SK-N-SH (cell line): ENCODE measurements at regions not wholly inside any gene's neighbourhood (a gene's known extent, or its start where the extent isn't known, plus 50 kb on each side); places are given as distances from the start of the nearest gene placed in this dataset.

Source experiments
- CTCF ChIA-PET: fragments of 300-600, 350-600 bp; formaldehyde crosslinking; extraction: SDS; loops from one replicate; lab custom pipeline; 2021; lab: Yijun Ruan, JAX
- POLR2A ChIA-PET: fragments of 350-600 bp; sonication (Branson Sonifier 250); formaldehyde crosslinking; extraction: SDS; loops from one replicate; lab custom pipeline; 2020; ENCODE audit warnings: antibody characterized with exemption, inconsistent platforms; lab: Yijun Ruan, JAX
- DNase-seq: peaks from one replicate; pipeline ENCODE4 v3.0.0; 2012
- H2AFZ ChIP-seq: fragments of 200-600 bp; sonication (generic); 2 replicates; pipeline ENCODE4 v1.8.1; 2016; ENCODE audit warnings: antibody characterized with exemption, mild to moderate bottlenecking, low read depth
- H3F3A ChIP-seq: fragments of 200-600 bp; sonication (generic); replicated peaks from 2 replicates; pipeline ENCODE3; 2016; ENCODE audit warnings: antibody characterized with exemption, mild to moderate bottlenecking; ENCODE audit not compliant: insufficient read depth
- H3K27ac ChIP-seq, 2 experiments: fragments of 200-500 bp in 1 of 2; fragments of 200-600 bp in 1 of 2; sonication (Bioruptor generic) in 1 of 2; sonication (generic), shearing (Covaris generic) in 1 of 2; 2 replicates each; pipeline versions ENCODE4 v1.5.1 to v1.6.1; 2014 to 2016; ENCODE audit warnings: low read depth in 2 of 2, inconsistent platforms in 1 of 2, low read length in 1 of 2, mild to moderate bottlenecking in 1 of 2, mixed read lengths in 1 of 2
- H3K27me3 ChIP-seq: fragments of 200-600 bp; sonication (generic), shearing (Covaris generic); 2 replicates; pipeline ENCODE4 v1.6.1; 2016; ENCODE audit warnings: mixed run types; ENCODE audit not compliant: insufficient read depth
- H3K36me3 ChIP-seq, 2 experiments: fragments of 200-500 bp in 1 of 2; fragments of 200-600 bp in 1 of 2; sonication (Bioruptor generic) in 1 of 2; sonication (generic) in 1 of 2; replicated peaks in 1 of 2; 2 replicates each; pipeline versions ENCODE3 to v1.5.1; 2014 to 2016; ENCODE audit warnings: low read length in 1 of 2, mild to moderate bottlenecking in 1 of 2; ENCODE audit not compliant: insufficient read depth in 2 of 2, control insufficient read depth in 1 of 2
- H3K4me1 ChIP-seq, 2 experiments: fragments of 200-500 bp in 1 of 2; fragments of 200-600 bp in 1 of 2; sonication (Bioruptor generic) in 1 of 2; sonication (generic), shearing (Covaris generic) in 1 of 2; 2 replicates each; pipeline versions ENCODE4 v1.5.1 to v1.6.1; 2014 to 2016; ENCODE audit warnings: low read depth in 1 of 2, low read length in 1 of 2, mixed run types in 1 of 2; ENCODE audit not compliant: insufficient read depth in 2 of 2, control insufficient read depth in 1 of 2
- H3K4me2 ChIP-seq: fragments of 200-600 bp; sonication (generic), shearing (Covaris generic); 2 replicates; pipeline ENCODE4 v1.6.1; 2017; ENCODE audit warnings: mixed run types
- H3K4me3 ChIP-seq, 2 experiments: fragments of 200-500 bp in 1 of 2; fragments of 200-600 bp in 1 of 2; sonication (Bioruptor generic) in 1 of 2; sonication (generic), shearing (Covaris generic) in 1 of 2; 2 replicates each; pipeline versions ENCODE4 v1.5.1 to v1.8.1; 2014 to 2016; ENCODE audit warnings: low read depth in 2 of 2, inconsistent platforms in 1 of 2, low read length in 1 of 2, mild to moderate bottlenecking in 1 of 2, mixed read lengths in 1 of 2, moderate library complexity in 1 of 2
- H3K79me2 ChIP-seq: fragments of 200-600 bp; sonication (generic); 2 replicates; pipeline ENCODE4 v1.8.1; 2017; ENCODE audit warnings: mild to moderate bottlenecking; ENCODE audit not compliant: insufficient read depth
- H3K9ac ChIP-seq: fragments of 200-600 bp; sonication (generic); 2 replicates; pipeline ENCODE4 v1.6.1; 2017; ENCODE audit warnings: mixed run types
- H3K9me2 ChIP-seq: fragments of 200-600 bp; sonication (generic); 2 replicates; pipeline ENCODE4 v1.6.1; 2017; ENCODE audit warnings: mixed run types
- H3K9me3 ChIP-seq: fragments of 200-600 bp; sonication (generic); 2 replicates; pipeline ENCODE4 v1.6.1; 2017; ENCODE audit warnings: mixed run types, mild to moderate bottlenecking, moderate library complexity
- H4K20me1 ChIP-seq: fragments of 200-600 bp; sonication (generic); 2 replicates; pipeline ENCODE4 v1.6.1; 2017; ENCODE audit warnings: mild to moderate bottlenecking, mixed run types; ENCODE audit not compliant: insufficient read depth
- CTCF ChIP-seq: fragments of 200-600 bp; sonication (generic); IDR thresholded peaks from 2 replicates; pipeline ENCODE4 v1.6.1; 2017; ENCODE audit warnings: antibody characterized with exemption, mild to moderate bottlenecking, moderate library complexity
- ELF1 ChIP-seq: IDR thresholded peaks from 2 replicates; pipeline ENCODE4 v1.4.0; 2012
- FOSL2 ChIP-seq: IDR thresholded peaks from 2 replicates; pipeline ENCODE4 v1.4.0; 2012; ENCODE audit warnings: low read depth, mild to moderate bottlenecking, moderate library complexity, borderline replicate concordance
- FOXM1 ChIP-seq: IDR thresholded peaks from 2 replicates; pipeline ENCODE4 v1.4.0; 2012; ENCODE audit warnings: low read depth, mild to moderate bottlenecking
- GATA2 ChIP-seq: sonication (generic); formaldehyde crosslinking; IDR thresholded peaks from 2 replicates; pipeline ENCODE4 v1.5.0; 2020; ENCODE audit warnings: mild to moderate bottlenecking, missing genetic modification reagents
- JUND ChIP-seq: IDR thresholded peaks from 2 replicates; pipeline ENCODE4 v1.4.0; 2012
- MXI1 ChIP-seq: IDR thresholded peaks from 2 replicates; pipeline ENCODE4 v1.6.1; 2012; ENCODE audit warnings: mild to moderate bottlenecking, low read depth, low read length, improper control_type of control experiment
- NFIC ChIP-seq: IDR thresholded peaks from 2 replicates; pipeline ENCODE4 v1.4.0; 2012; ENCODE audit warnings: borderline replicate concordance
- RAD21 ChIP-seq: IDR thresholded peaks from 2 replicates; pipeline ENCODE4 v1.6.1; 2012; ENCODE audit warnings: mild to moderate bottlenecking, low read length
- RCOR1 ChIP-seq: fragments of 150-350 bp; IDR thresholded peaks from 2 replicates; pipeline ENCODE4 v1.6.1; 2017; ENCODE audit warnings: antibody characterized with exemption, low read length
- RFX5 ChIP-seq: IDR thresholded peaks from 2 replicates; pipeline ENCODE4 v1.6.1; 2012; ENCODE audit warnings: mild to moderate bottlenecking, improper control_type of control experiment, low read length
- TEAD4 ChIP-seq: IDR thresholded peaks from 2 replicates; pipeline ENCODE4 v1.4.0; 2012; ENCODE audit warnings: mild to moderate bottlenecking, borderline replicate concordance; ENCODE audit not compliant: insufficient read depth
- ZBTB33 ChIP-seq: IDR thresholded peaks from 2 replicates; pipeline ENCODE4 v1.4.0; 2012; ENCODE audit warnings: low read depth, borderline replicate concordance
- WGBS: methylation state at CpG from one replicate; pipeline ENCODE4 v1.1.6; 2017; ENCODE audit warnings: low lambda C conversion rate; 5-methylcytosine and 5-hydroxymethylcytosine counted together
- TF ChIP-seq, protein P1 (sequence below): fragments of 150-350 bp; IDR thresholded peaks from 2 replicates; pipeline ENCODE4 v1.6.1; 2016; ENCODE audit warnings: mild to moderate bottlenecking, low read depth, low read length
- TF ChIP-seq, protein P2 (sequence below): fragments of 150-350 bp; IDR thresholded peaks from 2 replicates; pipeline ENCODE4 v1.6.1; 2017; ENCODE audit warnings: antibody characterized with exemption, low read length, low read depth, borderline replicate concordance

DNA sequence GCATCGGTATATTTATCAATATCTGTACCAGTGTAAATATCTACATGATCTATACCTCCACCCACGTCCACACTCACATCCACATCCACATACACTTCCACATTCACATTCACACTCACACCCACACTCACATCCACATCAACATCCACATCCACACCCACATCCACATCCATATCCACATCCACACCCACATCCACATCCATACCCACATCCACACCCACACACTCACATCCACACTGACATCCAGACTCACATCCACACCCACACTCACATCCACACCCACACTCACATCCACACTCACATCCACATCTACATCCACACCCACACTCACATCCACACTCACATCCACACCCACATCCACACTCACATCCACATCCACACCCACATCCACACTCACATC, 189.2 kb downstream of the IRX1 start:
- no peak overlapping the region for H3K4me3 ChIP-seq
- 31% methylated on average over 2 of the region's 2 CpGs for WGBS
- no peaks in the 10 kb centered on the region for H3K9me3 ChIP-seq
- no peaks in the 10 kb centered on the region for H4K20me1 ChIP-seq
- no peak overlapping the region for H2AFZ ChIP-seq
- TF ChIP-seq JUND: no peak
- TF ChIP-seq NFIC: no peak
- TF ChIP-seq RAD21: no peak
- no peak for TF ChIP-seq FOSL2
- TF ChIP-seq RCOR1: no peak
- no peak for TF ChIP-seq CTCF
- TF ChIP-seq ELF1: no peak
- TF ChIP-seq GATA2 (CRISPR knock-in tag): no peak
- no peaks in the 10 kb centered on the region for H3F3A ChIP-seq
- H3K27ac ChIP-seq: no peak overlapping the region
- POLR2A ChIA-PET: no interaction called here
- no peak for DNase-seq
- H3K4me1 ChIP-seq: no peaks in the 10 kb centered on the region
- no peak overlapping the region for H3K9ac ChIP-seq
- no peaks in the 10 kb centered on the region for H3K79me2 ChIP-seq
- no peaks in the 10 kb centered on the region for H3K27me3 ChIP-seq
- CTCF ChIA-PET: no interaction called here
- H3K9me2 ChIP-seq: no peaks in the 10 kb centered on the region
- H3K36me3 ChIP-seq: no peaks in the 10 kb centered on the region
- no peak overlapping the region for H3K4me2 ChIP-seq

DNA sequence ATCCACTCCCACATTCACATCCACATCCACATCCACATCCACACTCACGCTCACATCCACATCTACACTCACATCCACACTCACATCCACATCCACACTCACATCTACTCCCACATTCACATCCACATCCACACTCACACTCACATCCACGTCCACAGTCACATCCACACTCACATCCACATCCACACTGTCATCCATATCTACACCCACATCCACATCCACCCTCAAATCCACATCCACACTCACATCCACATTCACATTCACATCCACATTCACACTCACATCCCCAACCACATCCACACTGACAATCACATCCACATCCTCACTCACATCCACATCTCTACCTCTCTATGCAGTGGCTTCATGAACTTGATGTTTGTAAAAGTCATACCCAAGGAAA, 190.5 kb downstream of the IRX1 start:
- Histone ChIP-seq H3K4me3 (no peak overlapping the region), H3K27me3 (no peaks in the 10 kb centered on the region), H3K27ac (no peak overlapping the region), H3K4me2 (no peak overlapping the region), H3K36me3 (no peaks in the 10 kb centered on the region), H3K9ac (no peak overlapping the region), H3K79me2 (no peaks in the 10 kb centered on the region), H3K4me1 (no peaks in the 10 kb centered on the region), H3F3A (no peaks in the 10 kb centered on the region), H2AFZ (no peak overlapping the region), H3K9me2 (no peaks in the 10 kb centered on the region), H3K9me3 (no peaks in the 10 kb centered on the region), H4K20me1 (no peaks in the 10 kb centered on the region)
- DNase-seq: no peak
- WGBS: 6% methylated on average over 2 of the region's 2 CpGs
- ChIA-PET CTCF (no interaction called here), POLR2A (no interaction called here)
- TF ChIP-seq ZBTB33: no peak

- ChIA-PET POLR2A (no interaction called here), CTCF (no interaction called here)
- Histone ChIP-seq H3K4me3 (no peak overlapping the region), H3K79me2 (no peaks in the 10 kb centered on the region), H2AFZ (no peak overlapping the region), H3K4me1 (no peaks in the 10 kb centered on the region), H3K9ac (no peak overlapping the region), H3K4me2 (no peak overlapping the region), H3K36me3 (no peaks in the 10 kb centered on the region), H3K9me2 (no peaks in the 10 kb centered on the region), H3F3A (no peaks in the 10 kb centered on the region)
- WGBS: 45% methylated on average over 14 of the region's 14 CpGs
- TF ChIP-seq FOXM1 (no peak), TEAD4 (no peak), MXI1 (no peak), RFX5 (no peak), JUND (no peak)
- TF ChIP-seq, protein P1, sequence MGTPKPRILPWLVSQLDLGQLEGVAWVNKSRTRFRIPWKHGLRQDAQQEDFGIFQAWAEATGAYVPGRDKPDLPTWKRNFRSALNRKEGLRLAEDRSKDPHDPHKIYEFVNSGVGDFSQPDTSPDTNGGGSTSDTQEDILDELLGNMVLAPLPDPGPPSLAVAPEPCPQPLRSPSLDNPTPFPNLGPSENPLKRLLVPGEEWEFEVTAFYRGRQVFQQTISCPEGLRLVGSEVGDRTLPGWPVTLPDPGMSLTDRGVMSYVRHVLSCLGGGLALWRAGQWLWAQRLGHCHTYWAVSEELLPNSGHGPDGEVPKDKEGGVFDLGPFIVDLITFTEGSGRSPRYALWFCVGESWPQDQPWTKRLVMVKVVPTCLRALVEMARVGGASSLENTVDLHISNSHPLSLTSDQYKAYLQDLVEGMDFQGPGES: no peak
- TF ChIP-seq, protein P2, sequence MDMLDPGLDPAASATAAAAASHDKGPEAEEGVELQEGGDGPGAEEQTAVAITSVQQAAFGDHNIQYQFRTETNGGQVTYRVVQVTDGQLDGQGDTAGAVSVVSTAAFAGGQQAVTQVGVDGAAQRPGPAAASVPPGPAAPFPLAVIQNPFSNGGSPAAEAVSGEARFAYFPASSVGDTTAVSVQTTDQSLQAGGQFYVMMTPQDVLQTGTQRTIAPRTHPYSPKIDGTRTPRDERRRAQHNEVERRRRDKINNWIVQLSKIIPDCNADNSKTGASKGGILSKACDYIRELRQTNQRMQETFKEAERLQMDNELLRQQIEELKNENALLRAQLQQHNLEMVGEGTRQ: no peak
- TF ChIP-seq, all 33 proteins: peak for 0
- no peaks in the 10 kb centered on the region for H4K20me1 ChIP-seq
- H3K27ac ChIP-seq: no peak overlapping the region
- DNase-seq: no peak
- H3K9me3 ChIP-seq: no peaks in the 10 kb centered on the region
- H3K27me3 ChIP-seq: no peaks in the 10 kb centered on the region
Observed at GRCh38 chr5:3786891-3787430, 191.3 kb downstream of the IRX1 start.
